Pons (tissue), 1 donor: ENCODE measurements at regions not wholly inside any gene's neighbourhood (a gene's known extent, or its start where the extent isn't known, plus 50 kb on each side); places are given as distances from the start of the nearest gene placed in this dataset.

Source experiments
- DNase-seq: peaks from one replicate; pipeline ENCODE4 v3.0.0-alpha.2; 2016; ENCODE audit warnings: low spot score

GRCh38 chr7:124497176-124497575 lies 268.4 kb downstream of the GPR37 start:
- no peak for DNase-seq

- DNase-seq = peak; percentile 41
Measured at GRCh38 chr7:124489925-124490324, 275.7 kb downstream of the GPR37 start.

GRCh38 chr7:124489082-124489819 lies 276.3 kb downstream of the GPR37 start:
- no peak for DNase-seq

GRCh38 chr7:124482229-124482628 lies 283.4 kb downstream of the GPR37 start:
- DNase-seq = no peak

GRCh38 chr7:124480821-124481290 lies 284.7 kb downstream of the GPR37 start:
- DNase-seq = no peak

- DNase-seq = no peak
Measured at GRCh38 chr7:124480036-124480820, 285.4 kb downstream of the GPR37 start.

GRCh38 chr7:124462249-124462648 lies 303.3 kb downstream of the GPR37 start:
- DNase-seq = no peak

- no peak for DNase-seq
Measured at GRCh38 chr7:124460555-124460954, 305.0 kb downstream of the GPR37 start.

- DNase-seq = no peak
Measured at GRCh38 chr7:124460056-124460450, 305.5 kb downstream of the GPR37 start.

GRCh38 chr7:124459101-124460055 lies 306.2 kb downstream of the GPR37 start:
- no peak for DNase-seq

GRCh38 chr7:124457841-124458240 lies 307.8 kb downstream of the GPR37 start:
- no peak for DNase-seq

GRCh38 chr7:124456286-124456685 lies 309.3 kb downstream of the GPR37 start:
- no peak for DNase-seq

GRCh38 chr7:124452186-124452585 lies 313.4 kb downstream of the GPR37 start:
- no peak for DNase-seq

GRCh38 chr7:124449896-124450295 lies 315.7 kb downstream of the GPR37 start:
- no peak for DNase-seq

- peak; percentile 39 for DNase-seq
Measured at GRCh38 chr7:124444696-124445480, 320.7 kb downstream of the GPR37 start.

GRCh38 chr7:124443762-124444161 lies 321.8 kb downstream of the GPR37 start:
- peak; percentile 76 for DNase-seq

GRCh38 chr7:124440081-124440480 lies 325.5 kb downstream of the GPR37 start:
- no peak for DNase-seq

GRCh38 chr7:124432009-124432578 lies 333.5 kb downstream of the GPR37 start:
- DNase-seq = no peak

- no peak for DNase-seq
Measured at GRCh38 chr7:124429923-124430322, 335.7 kb downstream of the GPR37 start.

GRCh38 chr7:124428781-124429180 lies 336.8 kb downstream of the GPR37 start:
- DNase-seq = no peak

GRCh38 chr7:124426621-124427020 lies 339.0 kb downstream of the GPR37 start:
- DNase-seq = no peak
